A549 (cell line): ENCODE measurements at regions not wholly inside any gene's neighbourhood (a gene's known extent, or its start where the extent isn't known, plus 50 kb on each side); places are given as distances from the start of the nearest gene placed in this dataset.

ENCODE experiments used
- ATAC-seq, 2 experiments: fragments of 200-7000 bp in 1 of 2; fragments of >200 bp in 1 of 2; cut with Nextera tagmentation in 1 of 2; cut with Tn5 transposase in 1 of 2; 3 replicates each; pipeline versions ENCODE4 v1.8.0 to v1.9.1; 2018 to 2020; ENCODE audit warnings: mild to moderate bottlenecking in 1 of 2, moderate library complexity in 1 of 2
- CTCF ChIA-PET: fragments of 300-600 bp; sonication (Branson Sonifier 250); formaldehyde crosslinking; extraction: SDS; loops from one replicate; lab custom pipeline; 2021; ENCODE audit warnings: antibody characterized with exemption, inconsistent platforms; lab: Yijun Ruan, JAX
- POLR2A ChIA-PET: fragments of 350-600 bp; formaldehyde crosslinking; extraction: SDS; loops from one replicate; lab custom pipeline; 2021; ENCODE audit warnings: antibody characterized with exemption, inconsistent platforms; lab: Yijun Ruan, JAX
- DNase-seq, 2 experiments: peaks; one replicate each; pipeline versions ENCODE4 v3.0.0 to v3.0.0-alpha.2; 2011 to 2016; ENCODE audit warnings: low read depth in 1 of 2, low spot score in 1 of 2
- FAIRE-seq: peaks from 2 replicates; lab custom pipeline; 2011; peaks lifted over from hg19 to GRCh38; lab: Jason Lieb, UNC
- H3K27ac ChIP-seq, 2 experiments: fragments of >200 bp; sonication (Bioruptor Twin); formaldehyde crosslinking; 3 replicates each; pipeline ENCODE4 v1.5.1; 2016 to 2017
- H3K4me1 ChIP-seq: fragments of >200 bp; sonication (Bioruptor Twin); formaldehyde crosslinking; 3 replicates; pipeline ENCODE4 v1.6.1; 2016
- H3K4me2 ChIP-seq: fragments of >200 bp; sonication (Bioruptor Twin); formaldehyde crosslinking; 3 replicates; pipeline ENCODE4 v1.6.1; 2016
- H3K4me3 ChIP-seq: fragments of >200 bp; sonication (Bioruptor Twin); formaldehyde crosslinking; 3 replicates; pipeline ENCODE4 v1.5.1; 2016
- H3K9me3 ChIP-seq: fragments of >200 bp; sonication (Bioruptor Twin); formaldehyde crosslinking; 3 replicates; pipeline ENCODE4 v1.6.1; 2016
- CBX8 ChIP-seq: fragments of 200-600 bp; sonication (generic); IDR thresholded peaks from 2 replicates; pipeline ENCODE4 v1.6.1; 2016
- CHD2 ChIP-seq: fragments of 150-350 bp; IDR thresholded peaks from 2 replicates; pipeline ENCODE4 v1.6.1; 2014; ENCODE audit warnings: low read length; ENCODE audit not compliant: partially characterized antibody
- CHD4 ChIP-seq: fragments of 200-600 bp; sonication (generic); IDR thresholded peaks from 2 replicates; pipeline ENCODE4 v1.6.1; 2016; ENCODE audit warnings: antibody characterized with exemption, mild to moderate bottlenecking, borderline replicate concordance
- ESRRA ChIP-seq: fragments of 150-350 bp; IDR thresholded peaks from 2 replicates; pipeline ENCODE4 v1.6.1; 2014; ENCODE audit warnings: mild to moderate bottlenecking, low read length, borderline replicate concordance
- GATA3 ChIP-seq: IDR thresholded peaks from 2 replicates; pipeline ENCODE4 v1.6.1; 2012; ENCODE audit warnings: borderline replicate concordance
- HDAC2 ChIP-seq: fragments of 200-600 bp; sonication (generic); IDR thresholded peaks from 2 replicates; pipeline ENCODE4 v1.6.1; 2016
- HEYL ChIP-seq: fragments of 250-450 bp; sonication (Bioruptor Pico); IDR thresholded peaks from 2 replicates; pipeline ENCODE4 v1.8.0; 2021; ENCODE audit warnings: mild to moderate bottlenecking, moderate library complexity
- HOXA7 ChIP-seq: fragments of 250-450 bp; sonication (Bioruptor Pico); IDR thresholded peaks from 2 replicates; pipeline ENCODE4 v1.5.0; 2020; ENCODE audit warnings: mild to moderate bottlenecking, moderate library complexity
- JUN ChIP-seq, 2 experiments: fragments of >200 bp; sonication (Bioruptor Twin); formaldehyde crosslinking; IDR thresholded peaks; 2 replicates in 1 of 2; 3 replicates in 1 of 2; pipeline ENCODE4 v1.6.1; 2016 to 2017
- MAFK ChIP-seq: fragments of 450-650 bp; IDR thresholded peaks from 2 replicates; pipeline ENCODE4 v1.6.1; 2014; ENCODE audit not compliant: partially characterized antibody
- NFE2L2 ChIP-seq: fragments of 150-350 bp; conservative IDR thresholded peaks from 2 replicates; pipeline ENCODE4 v1.6.1; 2014; ENCODE audit warnings: low read length
- RAD21 ChIP-seq, 2 experiments: fragments of >200 bp in 1 of 2; sonication (Bioruptor Twin) in 1 of 2; formaldehyde crosslinking in 1 of 2; IDR thresholded peaks in 1 of 2; conservative IDR thresholded peaks in 1 of 2; 2 replicates in 1 of 2; 3 replicates in 1 of 2; pipeline ENCODE4 v1.6.1; 2012 to 2018; ENCODE audit warnings: inconsistent platforms in 1 of 2
- RNF2 ChIP-seq: fragments of 200-600 bp; sonication (generic); IDR thresholded peaks from 2 replicates; pipeline ENCODE4 v1.6.1; 2016; ENCODE audit warnings: low read depth, mild to moderate bottlenecking, antibody characterized with exemption, moderate library complexity, borderline replicate concordance
- SMC3 ChIP-seq: fragments of >200 bp; sonication (Bioruptor Twin); formaldehyde crosslinking; IDR thresholded peaks from 3 replicates; pipeline ENCODE4 v1.6.1; 2018; ENCODE audit warnings: inconsistent platforms
- TP53 ChIP-seq: fragments of 250-450 bp; sonication (Bioruptor Pico); IDR thresholded peaks from 2 replicates; pipeline ENCODE4 v1.5.0; 2021; ENCODE audit warnings: mild to moderate bottlenecking, moderate library complexity
- ZC3H11A ChIP-seq: fragments of 450-650 bp; IDR thresholded peaks from 2 replicates; pipeline ENCODE4 v1.6.1; 2014; ENCODE audit warnings: antibody characterized with exemption, mild to moderate bottlenecking
- ZFP36 ChIP-seq: fragments of 450-650 bp; IDR thresholded peaks from 2 replicates; pipeline ENCODE4 v1.6.1; 2014; ENCODE audit warnings: borderline replicate concordance; ENCODE audit not compliant: partially characterized antibody
- ZSCAN20 ChIP-seq: fragments of 250-450 bp; sonication (Bioruptor Pico); IDR thresholded peaks from 2 replicates; pipeline ENCODE4 v1.8.0; 2022; ENCODE audit warnings: mild to moderate bottlenecking, moderate library complexity
- WGBS: methylation state at CpG from one replicate; pipeline ENCODE4 v1.1.6; 2017; ENCODE audit errors: missing lambda C conversion rate; 5-methylcytosine and 5-hydroxymethylcytosine counted together
- TF ChIP-seq, protein P1 (sequence below): fragments of >200 bp; sonication (Bioruptor Twin); formaldehyde crosslinking; IDR thresholded peaks from 2 replicates; pipeline ENCODE4 v1.6.1; 2016
- TF ChIP-seq, protein P2 (sequence below): fragments of >200 bp; sonication (Bioruptor Twin); formaldehyde crosslinking; IDR thresholded peaks from 3 replicates; pipeline ENCODE4 v1.5.1; 2016
- TF ChIP-seq, protein P3 (sequence below): IDR thresholded peaks from 2 replicates; pipeline ENCODE4 v1.6.1; 2012
- TF ChIP-seq, protein P4 (sequence below): fragments of >200 bp; sonication (Bioruptor Twin); formaldehyde crosslinking; IDR thresholded peaks from 3 replicates; pipeline ENCODE4 v1.6.1; 2016

GRCh38 chr14:101201535-101202151, 298.1 kb upstream of the RTL1 start:
- no peak for ATAC-seq
- TF ChIP-seq SMC3: no peak
- no peak for TF ChIP-seq ESRRA
- TF ChIP-seq, protein P1, sequence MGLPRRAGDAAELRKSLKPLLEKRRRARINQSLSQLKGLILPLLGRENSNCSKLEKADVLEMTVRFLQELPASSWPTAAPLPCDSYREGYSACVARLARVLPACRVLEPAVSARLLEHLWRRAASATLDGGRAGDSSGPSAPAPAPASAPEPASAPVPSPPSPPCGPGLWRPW: no peak
- TF ChIP-seq, protein P2, sequence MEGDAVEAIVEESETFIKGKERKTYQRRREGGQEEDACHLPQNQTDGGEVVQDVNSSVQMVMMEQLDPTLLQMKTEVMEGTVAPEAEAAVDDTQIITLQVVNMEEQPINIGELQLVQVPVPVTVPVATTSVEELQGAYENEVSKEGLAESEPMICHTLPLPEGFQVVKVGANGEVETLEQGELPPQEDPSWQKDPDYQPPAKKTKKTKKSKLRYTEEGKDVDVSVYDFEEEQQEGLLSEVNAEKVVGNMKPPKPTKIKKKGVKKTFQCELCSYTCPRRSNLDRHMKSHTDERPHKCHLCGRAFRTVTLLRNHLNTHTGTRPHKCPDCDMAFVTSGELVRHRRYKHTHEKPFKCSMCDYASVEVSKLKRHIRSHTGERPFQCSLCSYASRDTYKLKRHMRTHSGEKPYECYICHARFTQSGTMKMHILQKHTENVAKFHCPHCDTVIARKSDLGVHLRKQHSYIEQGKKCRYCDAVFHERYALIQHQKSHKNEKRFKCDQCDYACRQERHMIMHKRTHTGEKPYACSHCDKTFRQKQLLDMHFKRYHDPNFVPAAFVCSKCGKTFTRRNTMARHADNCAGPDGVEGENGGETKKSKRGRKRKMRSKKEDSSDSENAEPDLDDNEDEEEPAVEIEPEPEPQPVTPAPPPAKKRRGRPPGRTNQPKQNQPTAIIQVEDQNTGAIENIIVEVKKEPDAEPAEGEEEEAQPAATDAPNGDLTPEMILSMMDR: no peak
- TF ChIP-seq, protein P3, sequence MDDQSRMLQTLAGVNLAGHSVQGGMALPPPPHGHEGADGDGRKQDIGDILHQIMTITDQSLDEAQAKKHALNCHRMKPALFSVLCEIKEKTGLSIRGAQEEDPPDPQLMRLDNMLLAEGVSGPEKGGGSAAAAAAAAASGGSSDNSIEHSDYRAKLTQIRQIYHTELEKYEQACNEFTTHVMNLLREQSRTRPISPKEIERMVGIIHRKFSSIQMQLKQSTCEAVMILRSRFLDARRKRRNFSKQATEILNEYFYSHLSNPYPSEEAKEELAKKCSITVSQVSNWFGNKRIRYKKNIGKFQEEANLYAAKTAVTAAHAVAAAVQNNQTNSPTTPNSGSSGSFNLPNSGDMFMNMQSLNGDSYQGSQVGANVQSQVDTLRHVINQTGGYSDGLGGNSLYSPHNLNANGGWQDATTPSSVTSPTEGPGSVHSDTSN: no peak
- TF ChIP-seq JUN (IDR thresholded peaks at IDR 0.05): no peak
- no peak for TF ChIP-seq ZSCAN20 (CRISPR knock-in tag)
- no peak for TF ChIP-seq HDAC2
- TF ChIP-seq RAD21 (conservative IDR thresholded peaks at IDR 0.05 in 1 of 2, IDR thresholded peaks at IDR 0.05 in 1 of 2): no peak
- TF ChIP-seq CBX8: no peak
- TF ChIP-seq CHD4: no peak
- peaks cover 7% of the 10 kb centered on the region; the same call in 1 of the 3 replicates for H3K9me3 ChIP-seq
- DNase-seq: no peak
- no peak for FAIRE-seq
- H3K4me1 ChIP-seq: no peaks in the 10 kb centered on the region
- H3K27ac ChIP-seq: no peak overlapping the region
- no peak overlapping the region for H3K4me2 ChIP-seq
- H3K4me3 ChIP-seq: no peak overlapping the region
- WGBS: 89% methylated on average over 18 of the region's 18 CpGs
- CTCF ChIA-PET: interaction anchor here (1.0 kb wide), 1 partner anchor 21 kb away, joined by 3 read pairs; no protein-coding TSS in a partner anchor
- POLR2A ChIA-PET: no interaction called here

DNA sequence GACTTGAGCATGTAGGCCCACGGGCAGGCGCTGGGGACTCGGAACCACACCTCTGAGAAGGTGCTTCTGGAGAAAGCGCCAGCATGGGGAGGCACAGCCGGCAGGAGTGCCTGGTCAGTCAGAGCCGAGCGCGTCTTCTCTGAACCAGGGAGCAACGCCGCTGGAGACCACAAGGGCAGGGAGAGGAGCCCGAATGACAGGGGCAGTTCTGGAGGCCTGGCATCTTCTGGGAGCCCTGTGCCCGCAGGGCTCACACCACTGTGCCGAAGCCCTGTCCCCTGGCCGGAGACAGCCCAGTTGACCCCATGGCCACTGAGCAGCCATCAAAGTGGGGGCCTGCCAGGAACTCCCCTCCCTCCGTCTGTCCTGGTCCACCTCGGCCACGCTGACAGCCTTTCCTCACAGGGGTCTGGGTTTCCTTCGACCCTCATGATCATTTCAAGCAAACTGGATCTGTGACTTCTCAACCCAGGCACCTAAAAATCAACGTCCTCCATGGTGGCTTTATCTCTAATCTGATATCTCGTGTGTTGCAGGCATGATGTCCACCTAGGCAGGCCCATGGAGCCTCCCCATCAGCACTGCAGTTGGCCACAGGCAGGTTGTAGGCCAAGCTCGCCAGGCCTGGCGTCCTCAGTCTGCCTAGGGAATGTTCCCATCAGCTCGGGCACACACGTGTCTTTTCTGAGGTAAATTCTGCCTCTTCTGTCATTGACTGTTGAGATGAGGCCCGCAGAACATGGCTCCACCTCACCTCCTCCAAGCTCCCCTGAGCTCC, 299.3 kb upstream of the RTL1 start:
- Histone ChIP-seq H3K9me3 (peaks cover 10% of the 10 kb centered on the region), H3K27ac (no peak overlapping the region), H3K4me2 (no peak overlapping the region), H3K4me1 (no peaks in the 10 kb centered on the region), H3K4me3 (no peak overlapping the region)
- CTCF ChIA-PET: no interaction called here
- FAIRE-seq: no peak
- TF ChIP-seq, protein P4, sequence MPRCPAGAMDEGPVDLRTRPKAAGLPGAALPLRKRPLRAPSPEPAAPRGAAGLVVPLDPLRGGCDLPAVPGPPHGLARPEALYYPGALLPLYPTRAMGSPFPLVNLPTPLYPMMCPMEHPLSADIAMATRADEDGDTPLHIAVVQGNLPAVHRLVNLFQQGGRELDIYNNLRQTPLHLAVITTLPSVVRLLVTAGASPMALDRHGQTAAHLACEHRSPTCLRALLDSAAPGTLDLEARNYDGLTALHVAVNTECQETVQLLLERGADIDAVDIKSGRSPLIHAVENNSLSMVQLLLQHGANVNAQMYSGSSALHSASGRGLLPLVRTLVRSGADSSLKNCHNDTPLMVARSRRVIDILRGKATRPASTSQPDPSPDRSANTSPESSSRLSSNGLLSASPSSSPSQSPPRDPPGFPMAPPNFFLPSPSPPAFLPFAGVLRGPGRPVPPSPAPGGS: no peak
- no peak; a peak in 1 of 6 replicates for ATAC-seq
- WGBS: 71% methylated on average over 25 of the region's 25 CpGs
- POLR2A ChIA-PET: no interaction called here
- DNase-seq: no peak

DNA sequence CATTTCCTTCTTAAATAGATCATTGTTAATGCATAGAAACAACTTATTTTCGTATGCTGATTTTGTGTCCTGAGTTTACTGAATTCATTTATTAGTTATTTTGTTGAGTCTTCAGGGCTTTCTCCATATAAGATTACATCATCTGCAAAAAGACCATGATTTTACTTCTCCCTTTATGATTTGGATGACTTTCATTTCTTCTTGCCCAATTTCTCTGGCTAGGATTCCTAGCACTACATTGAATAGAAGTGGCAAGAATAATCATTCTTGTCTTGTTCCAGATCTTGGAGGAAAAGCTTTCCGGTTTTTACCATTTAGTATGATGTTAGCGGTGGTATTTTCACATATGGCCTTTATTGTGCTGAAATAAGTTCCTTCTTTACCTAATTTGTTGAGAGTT, 303.0 kb upstream of the RTL1 start:
- FAIRE-seq (no peak), DNase-seq (no peak), ATAC-seq (no peak)
- no peak for TF ChIP-seq HOXA7 (CRISPR knock-in tag)
- TF ChIP-seq NFE2L2: no peak
- no peak for TF ChIP-seq RNF2
- TF ChIP-seq TP53: no peak
- no peak for TF ChIP-seq HEYL (CRISPR knock-in tag)
- no peak for TF ChIP-seq ZSCAN20 (CRISPR knock-in tag)
- no peak for TF ChIP-seq ZC3H11A
- TF ChIP-seq GATA3: no peak
- TF ChIP-seq CHD2: no peak
- TF ChIP-seq ZFP36: no peak
- TF ChIP-seq RAD21 (conservative IDR thresholded peaks at IDR 0.05 in 1 of 2, IDR thresholded peaks at IDR 0.05 in 1 of 2): no peak
- no peak for TF ChIP-seq MAFK
- TF ChIP-seq, protein P4: no peak
- POLR2A ChIA-PET: no interaction called here
- WGBS: 28% methylated on average over 3 of the region's 3 CpGs
- no peaks in the 10 kb centered on the region for H3K4me1 ChIP-seq
- H3K4me2 ChIP-seq: no peak overlapping the region
- no peak overlapping the region for H3K27ac ChIP-seq
- CTCF ChIA-PET: no interaction called here
- peaks cover 44% of the 10 kb centered on the region for H3K9me3 ChIP-seq
- no peak overlapping the region for H3K4me3 ChIP-seq
